Neuron (in vitro differentiated cells): ENCODE measurements at regions not wholly inside any gene's neighbourhood (a gene's known extent, or its start where the extent isn't known, plus 50 kb on each side); places are given as distances from the start of the nearest gene placed in this dataset.
"Not testable (repeated sequence)": the region's sequence is repeated elsewhere in the genome, so short reads cannot be mapped to it uniquely, and the experiment has no call there.

Experiments
- H2AFZ ChIP-seq: one replicate; pipeline ENCODE4 v1.6.1; 2013; ENCODE audit warnings: low read depth, mild to moderate bottlenecking, inconsistent platforms, low read length, moderate library complexity
- H3K27me3 ChIP-seq: one replicate; pipeline ENCODE4 v1.6.1; 2013; ENCODE audit warnings: low read length; ENCODE audit not compliant: insufficient read depth
- H3K36me3 ChIP-seq: one replicate; pipeline ENCODE4 v1.6.1; 2013; ENCODE audit warnings: low read length; ENCODE audit not compliant: insufficient read depth
- H3K4me1 ChIP-seq: one replicate; pipeline ENCODE4 v1.6.1; 2013; ENCODE audit warnings: low read length; ENCODE audit not compliant: insufficient read depth
- H3K4me3 ChIP-seq: 2 replicates; pipeline ENCODE4 v1.5.1; 2013; ENCODE audit warnings: mild to moderate bottlenecking, low read length, moderate library complexity
- H3K9me3 ChIP-seq: one replicate; pipeline ENCODE4 v1.6.1; 2013; ENCODE audit warnings: low read length

DNA sequence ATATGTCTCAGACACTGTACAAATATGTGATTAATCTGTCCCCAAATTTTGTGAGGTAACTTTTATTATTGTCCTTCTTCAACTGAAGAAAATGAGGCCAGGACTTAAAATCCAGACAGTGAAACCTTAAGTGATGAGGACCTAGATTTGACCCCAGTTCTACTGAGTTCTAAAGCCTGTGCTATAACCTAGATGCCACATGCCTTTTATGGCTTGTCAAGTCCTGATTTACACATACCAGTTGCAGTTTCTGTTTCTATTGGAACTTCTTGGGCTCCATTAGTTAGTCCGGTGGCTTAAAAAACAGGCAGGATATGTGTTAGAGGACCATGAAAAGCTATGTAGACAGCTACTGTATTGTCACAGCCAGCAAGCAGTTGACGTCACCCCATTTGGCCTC lies 436.5 kb upstream of the KLHL1 start:
- Histone ChIP-seq H3K27me3 (no peaks in the 10 kb centered on the region), H3K36me3 (no peaks in the 10 kb centered on the region), H3K9me3 (no peaks in the 10 kb centered on the region), H2AFZ (no peak overlapping the region), H3K4me3 (no peak overlapping the region), H3K4me1 (no peaks in the 10 kb centered on the region)

- Histone ChIP-seq H3K4me3 (no peak overlapping the region), H3K9me3 (no peaks in the 10 kb centered on the region), H3K4me1 (no peaks in the 10 kb centered on the region), H3K27me3 (no peaks in the 10 kb centered on the region), H2AFZ (no peak overlapping the region), H3K36me3 (no peaks in the 10 kb centered on the region)
These were observed 433.2 kb upstream of the KLHL1 start for GRCh38 chr13:70541451-70541850.

GRCh38 chr13:70534466-70534865 lies 426.2 kb upstream of the KLHL1 start:
- Histone ChIP-seq H2AFZ (peak overlapping the region; percentile 55), H3K4me1 (peaks cover 13% of the 10 kb centered on the region), H3K36me3 (no peaks in the 10 kb centered on the region), H3K27me3 (no peaks in the 10 kb centered on the region), H3K9me3 (no peaks in the 10 kb centered on the region), H3K4me3 (no peak overlapping the region)

- no peaks in the 10 kb centered on the region for H3K27me3 ChIP-seq
- H2AFZ ChIP-seq, result no peak overlapping the region
- peaks cover 4% of the 10 kb centered on the region for H3K4me1 ChIP-seq
- H3K9me3 ChIP-seq, result no peaks in the 10 kb centered on the region
- H3K36me3 ChIP-seq, result no peaks in the 10 kb centered on the region
- no peak overlapping the region for H3K4me3 ChIP-seq
These were observed 421.4 kb upstream of the KLHL1 start for GRCh38 chr13:70529652-70530051.

GRCh38 chr13:70527599-70527998 lies 419.3 kb upstream of the KLHL1 start:
- no peaks in the 10 kb centered on the region for H3K27me3 ChIP-seq
- H3K4me3 ChIP-seq, result no peak overlapping the region
- no peaks in the 10 kb centered on the region for H3K36me3 ChIP-seq
- H3K9me3 ChIP-seq, result no peaks in the 10 kb centered on the region
- H2AFZ ChIP-seq, result no peak overlapping the region
- H3K4me1 ChIP-seq, result no peaks in the 10 kb centered on the region

DNA sequence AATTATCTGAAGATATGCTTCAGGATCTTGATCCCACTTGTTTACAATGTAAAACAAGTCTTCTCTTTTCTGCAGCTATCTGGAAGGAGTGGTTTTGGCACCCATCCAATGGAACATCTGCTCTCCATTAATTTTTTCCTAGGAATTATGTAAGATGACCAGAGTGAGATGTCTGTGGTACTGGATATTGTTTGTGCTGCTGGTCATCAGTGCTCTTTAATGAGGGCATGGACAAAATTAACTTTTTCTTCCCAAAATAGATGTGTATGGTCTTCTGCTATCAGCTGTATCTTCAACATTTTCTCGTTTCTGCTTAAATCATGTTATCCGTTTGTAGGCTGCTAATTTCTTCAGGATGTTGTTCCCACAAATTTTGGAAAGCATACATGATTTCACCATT lies 415.4 kb upstream of the KLHL1 start:
- H3K4me3 ChIP-seq, result no peak overlapping the region
- H3K36me3 ChIP-seq, result no peaks in the 10 kb centered on the region
- no peaks in the 10 kb centered on the region for H3K4me1 ChIP-seq
- H3K9me3 ChIP-seq, result no peaks in the 10 kb centered on the region
- H3K27me3 ChIP-seq, result no peaks in the 10 kb centered on the region
- H2AFZ ChIP-seq, result no peak overlapping the region

GRCh38 chr13:70520275-70521036 lies 412.2 kb upstream of the KLHL1 start:
- Histone ChIP-seq H3K4me3 (no peak overlapping the region), H3K36me3 (no peaks in the 10 kb centered on the region), H3K4me1 (no peaks in the 10 kb centered on the region), H3K27me3 (no peaks in the 10 kb centered on the region), H2AFZ (no peak overlapping the region), H3K9me3 (no peaks in the 10 kb centered on the region)

DNA sequence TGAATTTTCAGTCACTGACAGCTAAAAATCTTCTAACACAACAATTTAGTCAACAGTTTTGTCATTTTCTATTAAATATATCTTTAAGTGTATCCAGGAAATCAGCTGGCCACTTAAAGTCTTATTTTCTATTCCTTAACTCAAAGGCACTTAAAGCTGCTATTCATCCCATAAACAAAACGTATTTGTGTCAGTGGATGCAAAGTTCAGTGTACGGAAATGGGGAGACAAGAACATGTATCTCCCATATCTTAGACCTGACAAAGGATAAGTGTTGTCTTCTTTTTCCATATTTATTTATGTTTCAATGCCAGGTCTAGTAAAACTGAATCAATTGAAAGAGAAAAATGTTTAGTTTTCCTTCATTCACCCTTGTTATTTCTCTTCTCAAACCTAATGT lies 409.8 kb upstream of the KLHL1 start:
- no peaks in the 10 kb centered on the region for H3K9me3 ChIP-seq
- no peaks in the 10 kb centered on the region for H3K36me3 ChIP-seq
- H3K4me1 ChIP-seq, result no peaks in the 10 kb centered on the region
- H2AFZ ChIP-seq, result no peak overlapping the region
- no peak overlapping the region for H3K4me3 ChIP-seq
- no peaks in the 10 kb centered on the region for H3K27me3 ChIP-seq

DNA sequence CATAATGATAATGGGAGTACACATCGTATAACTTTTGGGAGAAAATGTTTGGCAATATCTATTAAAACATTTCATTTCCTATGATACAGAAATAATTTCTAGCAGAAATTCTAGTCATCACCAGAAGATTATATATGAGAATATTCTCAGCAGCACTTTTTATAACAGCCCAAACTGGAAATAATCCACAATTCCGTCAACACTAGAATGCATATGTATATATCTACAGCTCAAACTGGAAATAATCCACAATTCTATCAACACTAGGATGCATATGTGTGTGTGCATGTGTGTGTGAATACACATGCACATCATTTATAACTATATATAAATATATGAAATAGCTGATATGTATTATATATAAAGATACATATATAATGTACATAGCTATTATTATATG lies 408.0 kb upstream of the KLHL1 start:
- Histone ChIP-seq H3K4me1 (no peaks in the 10 kb centered on the region), H3K4me3 (no peak overlapping the region), H3K9me3 (no peaks in the 10 kb centered on the region), H3K27me3 (no peaks in the 10 kb centered on the region), H3K36me3 (no peaks in the 10 kb centered on the region), H2AFZ (no peak overlapping the region)

DNA sequence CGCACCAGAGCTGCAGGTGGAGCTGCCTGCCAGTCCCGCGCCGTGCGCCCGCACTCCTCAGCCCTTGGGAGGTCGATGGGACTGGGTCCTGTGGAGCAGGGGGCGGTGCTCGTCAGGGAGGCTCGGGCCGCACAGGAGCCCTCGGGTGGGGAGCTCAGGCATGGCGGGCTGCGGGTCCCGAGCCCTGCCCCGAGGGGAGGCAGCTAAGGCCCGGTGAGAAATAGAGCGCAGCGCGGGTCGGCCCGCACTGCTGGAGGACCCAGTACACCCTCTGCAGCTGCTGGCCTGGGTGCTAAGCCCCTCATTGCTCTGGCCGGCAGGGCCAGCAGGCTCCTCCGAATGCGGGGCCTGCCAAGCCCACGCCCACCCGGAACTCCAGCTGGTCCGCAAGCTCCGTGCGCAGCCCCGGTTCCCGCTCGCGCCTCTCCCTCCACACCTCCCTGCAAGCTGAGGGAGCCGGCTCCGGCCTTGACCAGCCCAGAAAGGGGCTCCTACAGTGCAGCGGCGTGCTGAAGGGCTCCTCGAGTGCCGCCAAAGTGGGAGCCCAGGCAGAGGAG lies 403.7 kb upstream of the KLHL1 start:
- not testable (repeated sequence) for H3K27me3 ChIP-seq, H3K36me3 ChIP-seq, H3K9me3 ChIP-seq, H2AFZ ChIP-seq, H3K4me3 ChIP-seq, H3K4me1 ChIP-seq

GRCh38 chr13:70505809-70506208 lies 397.6 kb upstream of the KLHL1 start:
- Histone ChIP-seq H2AFZ (no peak overlapping the region), H3K4me3 (no peak overlapping the region), H3K4me1 (no peaks in the 10 kb centered on the region), H3K9me3 (no peaks in the 10 kb centered on the region), H3K36me3 (no peaks in the 10 kb centered on the region), H3K27me3 (no peaks in the 10 kb centered on the region)

DNA sequence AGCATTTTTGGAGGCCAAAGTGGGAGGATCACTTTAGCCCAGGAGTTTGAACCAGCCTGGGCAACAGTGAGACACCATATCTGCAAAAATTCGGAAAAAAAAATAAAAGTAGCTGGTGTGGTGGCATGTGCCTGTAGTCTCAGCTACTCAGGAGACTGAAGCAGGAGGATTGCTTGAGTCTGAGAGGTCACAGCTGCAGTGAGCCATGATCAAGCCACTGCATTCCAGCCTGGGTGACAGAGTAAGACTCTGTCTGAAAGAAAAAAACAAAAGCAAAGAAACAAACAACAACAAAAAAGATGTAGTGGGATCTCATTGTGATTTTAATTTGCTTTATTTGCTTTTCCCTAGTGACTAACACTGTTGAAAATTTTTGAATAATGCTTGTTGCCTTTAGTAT lies 394.7 kb upstream of the KLHL1 start:
- no peak overlapping the region for H3K4me3 ChIP-seq
- no peaks in the 10 kb centered on the region for H3K4me1 ChIP-seq
- no peaks in the 10 kb centered on the region for H3K27me3 ChIP-seq
- no peak overlapping the region for H2AFZ ChIP-seq
- H3K36me3 ChIP-seq, result no peaks in the 10 kb centered on the region
- no peaks in the 10 kb centered on the region for H3K9me3 ChIP-seq

- no peak overlapping the region for H3K4me3 ChIP-seq
- no peaks in the 10 kb centered on the region for H3K27me3 ChIP-seq
- H3K9me3 ChIP-seq, result no peaks in the 10 kb centered on the region
- H2AFZ ChIP-seq, result no peak overlapping the region
- no peaks in the 10 kb centered on the region for H3K4me1 ChIP-seq
- no peaks in the 10 kb centered on the region for H3K36me3 ChIP-seq
These were observed 382.2 kb upstream of the KLHL1 start for GRCh38 chr13:70490320-70490935.
